ENCODE measurements at regions not wholly inside any gene's neighbourhood (a gene's known extent, or its start where the extent isn't known, plus 50 kb on each side); places are given as distances from the start of the nearest gene placed in this dataset.
A peak's percentile ranks its signal among the peaks of the same experiment; 100 is the strongest.

GRCh38 chr18:73861771-73862170 lies 285.9 kb downstream of the FBXO15 start:
- DNase-seq (ENCODE audit: low read depth, low spot score), result no peak
- TF ChIP-seq CTCF (IDR thresholded peaks at IDR 0.05; ENCODE audit: low read depth, low read length), result no peak
- Histone ChIP-seq H3K4me3 (ENCODE audit: low read depth, low read length) (no peak overlapping the region), H3K27ac (ENCODE audit: low read depth, low read length) (no peak overlapping the region), H3K9me3 (ENCODE audit: control insufficient read depth, insufficient read depth, low read length) (no peaks in the 10 kb centered on the region), H3K27me3 (ENCODE audit: control insufficient read depth, insufficient read depth, low read length) (peaks cover 4% of the 10 kb centered on the region)
- CTCF ChIA-PET, result interaction anchor here (0.6 to 2.6 kb wide), 2 partner anchors 19 to 118 kb away, joined by 3 to 14 read pairs; no protein-coding TSS in a partner anchor
- POLR2A ChIA-PET, result no interaction called here

GRCh38 chr18:73859837-73860397 lies 287.7 kb downstream of the FBXO15 start:
- TF ChIP-seq CTCF (IDR thresholded peaks at IDR 0.05; ENCODE audit: low read depth, low read length), result no peak
- peaks cover 3% of the 10 kb centered on the region for H3K27me3 ChIP-seq (ENCODE audit: control insufficient read depth, insufficient read depth, low read length)
- no peak for DNase-seq (ENCODE audit: low read depth, low spot score)
- CTCF ChIA-PET, result interaction anchor here (2.6 kb wide), 1 partner anchor 17 kb away, joined by 14 read pairs; no protein-coding TSS in a partner anchor
- POLR2A ChIA-PET, result no interaction called here
- H3K27ac ChIP-seq (ENCODE audit: low read depth, low read length), result no peak overlapping the region
- no peaks in the 10 kb centered on the region for H3K9me3 ChIP-seq (ENCODE audit: control insufficient read depth, insufficient read depth, low read length)
- H3K4me3 ChIP-seq (ENCODE audit: low read depth, low read length), result no peak overlapping the region

GRCh38 chr18:73852789-73853549 lies 294.7 kb downstream of the FBXO15 start:
- POLR2A ChIA-PET, result no interaction called here
- CTCF ChIA-PET, result interaction anchor here (3.9 kb wide), 1 partner anchor 10 kb away, joined by 29 read pairs; no protein-coding TSS in a partner anchor
- no peak for TF ChIP-seq CTCF (IDR thresholded peaks at IDR 0.05; ENCODE audit: low read depth, low read length)
- H3K27me3 ChIP-seq (ENCODE audit: control insufficient read depth, insufficient read depth, low read length), result no peaks in the 10 kb centered on the region
- H3K9me3 ChIP-seq (ENCODE audit: control insufficient read depth, insufficient read depth, low read length), result no peaks in the 10 kb centered on the region
- H3K27ac ChIP-seq (ENCODE audit: low read depth, low read length), result no peak overlapping the region
- no peak for DNase-seq (ENCODE audit: low read depth, low spot score)
- H3K4me3 ChIP-seq (ENCODE audit: low read depth, low read length), result no peak overlapping the region

GRCh38 chr18:73850782-73851181 lies 296.9 kb downstream of the FBXO15 start:
- H3K4me3 ChIP-seq (ENCODE audit: low read depth, low read length), result no peak overlapping the region
- CTCF ChIA-PET, result interaction anchor here (3.9 kb wide), 1 partner anchor 8 kb away, joined by 29 read pairs; no protein-coding TSS in a partner anchor
- no peaks in the 10 kb centered on the region for H3K9me3 ChIP-seq (ENCODE audit: control insufficient read depth, insufficient read depth, low read length)
- H3K27ac ChIP-seq (ENCODE audit: low read depth, low read length), result no peak overlapping the region
- DNase-seq (ENCODE audit: low read depth, low spot score), result no peak
- no peak for TF ChIP-seq CTCF (IDR thresholded peaks at IDR 0.05; ENCODE audit: low read depth, low read length)
- POLR2A ChIA-PET, result no interaction called here
- no peaks in the 10 kb centered on the region for H3K27me3 ChIP-seq (ENCODE audit: control insufficient read depth, insufficient read depth, low read length)

- POLR2A ChIA-PET, result interaction anchor here (1.0 kb wide), 1 partner anchor 429 kb away, joined by 5 read pairs; no protein-coding TSS in a partner anchor
- H3K27ac ChIP-seq (ENCODE audit: low read depth, low read length), result peak overlapping the region; percentile 42
- H3K4me3 ChIP-seq (ENCODE audit: low read depth, low read length), result no peak overlapping the region
- TF ChIP-seq CTCF (IDR thresholded peaks at IDR 0.05; ENCODE audit: low read depth, low read length), result no peak
- H3K27me3 ChIP-seq (ENCODE audit: control insufficient read depth, insufficient read depth, low read length), result no peaks in the 10 kb centered on the region
- peak; percentile 49 for DNase-seq (ENCODE audit: low read depth, low spot score)
- CTCF ChIA-PET, result interaction anchor here (0.9 to 1.6 kb wide), 2 partner anchors 268 to 1086 kb away, joined by 3 to 10 read pairs; no protein-coding TSS in a partner anchor
- H3K9me3 ChIP-seq (ENCODE audit: control insufficient read depth, insufficient read depth, low read length), result no peaks in the 10 kb centered on the region
These were observed 299.0 kb downstream of the FBXO15 start for GRCh38 chr18:73848656-73849055.
